ENCODE measurements at regions not wholly inside any gene's neighbourhood (a gene's known extent, or its start where the extent isn't known, plus 50 kb on each side); places are given as distances from the start of the nearest gene placed in this dataset.
A peak's percentile ranks its signal among the peaks of the same experiment; 100 is the strongest.

DNA sequence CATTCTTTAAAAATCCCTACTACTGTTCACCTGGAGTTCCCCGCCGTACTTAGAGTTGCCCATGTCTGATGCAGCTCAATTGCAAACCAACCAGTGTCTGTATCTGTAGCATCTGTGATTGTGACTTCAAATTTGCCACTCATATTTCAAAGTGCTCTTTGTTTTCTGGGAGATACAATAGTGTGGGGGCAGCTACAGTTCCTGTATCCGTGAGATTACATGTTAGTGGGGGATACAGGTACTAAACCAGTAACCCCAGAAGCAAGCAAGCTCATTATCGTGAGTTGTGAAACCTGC is 140.9 kb downstream of the ANKRD60 start:
- no peak for DNase-seq

DNA sequence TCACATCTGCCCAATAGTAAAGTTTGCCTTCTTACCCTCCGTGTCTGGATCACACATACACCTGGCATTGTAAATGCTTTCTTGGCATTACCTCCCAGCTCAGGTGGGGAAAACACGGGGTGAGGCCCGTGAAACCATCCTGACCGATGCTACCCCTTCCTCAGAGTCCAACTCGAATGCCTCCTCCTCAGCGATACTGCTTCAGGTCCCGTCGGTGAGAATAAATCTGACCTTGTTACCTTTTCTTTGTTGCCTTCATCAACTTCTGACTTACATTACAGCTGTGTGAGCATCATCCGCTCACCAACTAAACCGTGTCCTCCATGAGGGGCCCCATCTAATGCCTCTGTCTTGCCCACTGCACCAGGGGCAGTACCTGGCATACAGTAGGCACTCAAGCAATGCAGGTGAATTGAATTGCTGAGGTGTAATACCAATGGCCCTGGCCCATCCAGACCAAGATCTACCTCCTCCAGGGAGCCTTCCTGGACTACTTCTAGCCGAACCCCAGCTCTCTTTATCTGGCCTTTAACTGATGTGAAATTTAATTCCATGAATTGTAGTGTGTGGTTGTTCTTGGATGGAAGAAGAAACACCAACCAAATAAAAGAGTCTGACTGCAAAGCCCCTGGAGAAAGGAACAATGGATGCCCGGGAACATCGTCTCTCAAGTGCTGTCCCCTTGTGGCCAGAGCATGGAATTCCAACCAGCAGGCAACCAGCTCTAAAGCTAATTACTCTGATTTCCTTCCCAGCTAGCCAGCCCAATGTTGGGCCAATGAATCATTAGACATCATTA is 141.5 kb downstream of the ANKRD60 start:
- DNase-seq = peak in 1 of 2 donors; percentile 3

DNA sequence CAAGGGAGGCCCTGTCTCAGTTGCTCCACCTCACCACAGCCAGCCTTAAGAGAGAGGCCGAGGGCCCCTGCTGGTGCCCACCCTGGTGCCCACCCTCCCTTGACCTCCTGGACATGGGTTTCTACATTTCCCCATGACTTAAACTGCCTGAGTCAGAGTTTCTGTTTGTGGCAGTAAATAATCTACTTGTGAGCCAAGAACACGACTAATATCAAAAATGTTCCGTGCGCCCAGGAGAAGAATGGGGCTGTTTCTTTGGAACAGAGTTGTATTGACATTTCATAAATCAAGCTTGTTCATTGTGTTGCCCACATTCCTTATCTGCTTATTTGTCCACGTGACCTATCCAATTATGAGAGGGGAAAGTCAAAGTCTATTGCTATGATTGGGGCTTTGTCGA is 143.5 kb downstream of the ANKRD60 start:
- no peak for DNase-seq

DNA sequence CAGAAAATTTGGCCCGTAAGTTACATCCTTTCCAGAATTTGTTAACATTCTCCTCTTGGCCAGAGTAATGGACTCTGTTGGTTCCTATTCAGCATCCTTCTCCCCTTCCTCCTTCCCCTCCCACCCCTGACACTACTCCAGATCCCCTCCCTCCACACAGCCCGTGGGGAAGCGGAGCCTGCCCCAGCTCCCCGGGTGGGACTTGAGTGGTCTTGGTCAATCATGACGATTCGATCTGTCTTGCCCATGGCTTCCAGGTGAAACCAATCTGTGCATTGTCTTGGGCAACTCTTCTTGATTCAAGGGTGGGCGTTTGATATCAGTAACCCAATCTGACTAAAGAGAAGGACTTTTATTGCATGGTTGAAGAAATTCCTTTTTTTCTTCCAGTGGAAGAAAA is 143.9 kb downstream of the ANKRD60 start:
- DNase-seq = no peak

DNA sequence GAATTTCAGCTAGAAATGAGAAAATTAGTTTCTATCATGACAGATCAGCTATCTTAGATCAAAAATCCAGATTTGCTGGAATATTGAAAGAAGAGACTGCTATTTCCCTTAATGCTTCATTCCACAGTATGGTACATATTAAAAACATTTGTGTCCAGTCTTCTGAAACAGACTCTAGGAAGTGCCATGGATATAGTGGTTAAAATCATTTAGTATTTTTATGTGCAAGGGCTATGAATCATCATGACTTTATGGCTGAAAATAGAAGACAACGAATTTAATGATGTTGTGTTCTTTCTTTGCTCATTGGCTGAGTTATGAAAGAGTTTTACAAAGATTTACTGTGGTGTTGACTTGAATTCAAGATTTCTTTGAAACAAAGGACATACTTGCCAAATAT is 146.6 kb downstream of the ANKRD60 start:
- DNase-seq = no peak

DNA sequence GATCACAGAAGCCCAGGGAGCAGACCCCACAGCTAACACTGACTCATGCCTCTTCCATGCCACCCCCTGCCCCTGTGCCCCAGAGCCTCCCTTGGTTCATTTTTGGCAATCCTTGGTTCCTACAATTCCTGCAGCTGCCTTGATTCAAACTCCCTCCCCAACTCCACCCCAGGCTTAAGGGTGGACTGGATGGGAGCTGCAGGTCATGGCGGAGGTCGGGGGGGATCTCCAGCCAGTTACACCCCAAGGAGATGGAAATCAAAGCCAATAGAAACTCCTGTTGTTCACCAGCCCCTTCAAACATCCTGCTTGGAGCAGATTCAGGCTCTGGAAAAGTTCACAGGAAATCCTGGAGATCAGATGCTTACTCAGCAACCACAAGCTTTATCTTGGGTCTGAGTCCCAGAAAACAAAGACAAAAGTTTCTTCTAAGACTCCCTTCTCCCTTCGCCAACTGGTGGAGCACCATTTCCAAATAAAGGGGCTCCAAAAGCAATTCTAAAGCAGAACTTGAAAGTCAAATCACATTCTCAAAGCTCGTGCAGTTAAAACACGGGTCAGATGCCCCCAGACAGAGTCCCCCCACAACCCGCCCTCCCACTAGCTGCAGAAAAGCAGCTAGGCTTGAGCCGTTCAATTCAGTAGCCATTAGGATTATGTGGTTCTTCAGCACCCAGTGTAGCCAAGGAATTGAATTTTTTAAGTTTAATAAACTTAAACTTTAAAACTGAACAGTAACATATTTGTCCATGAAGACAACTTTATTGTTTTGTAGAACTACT is 149.5 kb downstream of the ANKRD60 start:
- DNase-seq = no peak

DNA sequence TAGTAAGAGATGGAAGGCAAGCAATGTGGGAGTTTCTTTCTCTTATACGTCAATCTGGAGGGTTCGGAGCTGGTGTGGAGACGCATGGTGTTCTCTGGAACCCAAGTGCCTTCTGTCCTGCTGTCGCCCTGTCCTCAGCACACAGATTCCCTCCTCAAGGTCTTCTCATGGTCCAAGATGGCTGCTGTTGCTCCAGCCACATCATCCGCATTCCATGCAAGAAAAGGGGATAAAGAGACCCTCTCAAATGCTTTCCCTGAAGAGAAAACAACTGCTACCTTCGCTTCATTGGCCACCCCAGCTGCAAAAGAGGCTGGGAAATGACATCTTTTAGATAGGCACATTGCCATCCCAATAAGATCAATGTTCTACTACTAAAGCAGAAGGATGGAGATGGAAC is 151.2 kb downstream of the ANKRD60 start:
- no peak for DNase-seq

DNA sequence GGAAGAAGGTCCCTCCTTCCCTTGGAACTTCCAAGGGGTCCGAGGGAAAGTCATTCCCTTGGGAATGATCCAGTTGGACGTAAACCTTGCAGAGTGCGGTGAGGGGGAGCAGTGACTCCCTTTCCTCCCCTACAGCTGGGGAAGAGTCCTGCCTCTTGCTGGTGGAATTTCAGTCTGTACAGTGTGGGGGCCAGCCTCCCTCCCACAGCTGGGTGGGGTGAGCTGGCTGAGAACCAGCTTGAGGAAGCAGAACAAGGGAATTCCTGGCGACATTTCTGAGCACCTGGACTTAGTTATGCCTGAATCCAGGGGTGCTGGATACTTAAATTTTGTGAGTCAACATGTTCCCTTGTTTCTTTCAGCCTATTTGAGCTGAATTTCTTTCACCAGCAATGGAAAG is 152.0 kb downstream of the ANKRD60 start:
- DNase-seq = no peak

DNA sequence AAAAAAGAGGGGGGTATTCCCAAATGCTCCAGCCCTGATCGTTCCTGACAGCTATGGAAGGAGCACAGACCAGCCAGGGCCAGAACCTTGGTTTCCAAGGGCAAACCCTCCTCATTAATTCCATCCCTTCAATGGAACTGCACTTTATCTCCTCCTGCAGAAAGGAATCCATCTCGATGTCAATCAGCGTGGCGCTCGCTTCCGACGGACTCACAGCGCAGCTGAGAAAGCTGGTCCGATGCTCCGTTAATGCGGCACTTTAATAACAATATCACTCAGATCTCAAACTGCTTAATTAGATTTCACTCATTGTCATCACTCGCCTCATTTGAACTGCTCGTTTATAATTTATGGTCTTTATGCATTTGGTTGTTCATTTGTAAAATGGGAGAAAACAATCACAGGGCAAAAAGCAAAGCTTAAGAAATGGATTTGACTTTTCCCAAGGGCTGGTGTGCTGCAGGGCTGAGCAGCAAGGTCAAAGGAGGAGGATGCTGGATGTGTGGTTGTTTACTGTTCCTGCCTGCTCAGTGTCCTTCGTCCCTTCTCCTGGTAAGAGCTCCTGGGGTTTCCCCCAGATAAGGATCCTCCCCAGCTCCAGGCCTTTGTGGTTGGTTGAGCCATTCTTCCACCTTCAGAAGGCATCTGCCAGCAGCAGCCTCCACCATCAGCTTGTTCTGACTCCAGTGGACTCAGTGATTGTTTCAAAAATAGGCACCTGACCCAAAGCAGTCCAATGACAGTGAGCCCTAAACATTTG is 152.7 kb downstream of the ANKRD60 start:
- DNase-seq = no peak

DNA sequence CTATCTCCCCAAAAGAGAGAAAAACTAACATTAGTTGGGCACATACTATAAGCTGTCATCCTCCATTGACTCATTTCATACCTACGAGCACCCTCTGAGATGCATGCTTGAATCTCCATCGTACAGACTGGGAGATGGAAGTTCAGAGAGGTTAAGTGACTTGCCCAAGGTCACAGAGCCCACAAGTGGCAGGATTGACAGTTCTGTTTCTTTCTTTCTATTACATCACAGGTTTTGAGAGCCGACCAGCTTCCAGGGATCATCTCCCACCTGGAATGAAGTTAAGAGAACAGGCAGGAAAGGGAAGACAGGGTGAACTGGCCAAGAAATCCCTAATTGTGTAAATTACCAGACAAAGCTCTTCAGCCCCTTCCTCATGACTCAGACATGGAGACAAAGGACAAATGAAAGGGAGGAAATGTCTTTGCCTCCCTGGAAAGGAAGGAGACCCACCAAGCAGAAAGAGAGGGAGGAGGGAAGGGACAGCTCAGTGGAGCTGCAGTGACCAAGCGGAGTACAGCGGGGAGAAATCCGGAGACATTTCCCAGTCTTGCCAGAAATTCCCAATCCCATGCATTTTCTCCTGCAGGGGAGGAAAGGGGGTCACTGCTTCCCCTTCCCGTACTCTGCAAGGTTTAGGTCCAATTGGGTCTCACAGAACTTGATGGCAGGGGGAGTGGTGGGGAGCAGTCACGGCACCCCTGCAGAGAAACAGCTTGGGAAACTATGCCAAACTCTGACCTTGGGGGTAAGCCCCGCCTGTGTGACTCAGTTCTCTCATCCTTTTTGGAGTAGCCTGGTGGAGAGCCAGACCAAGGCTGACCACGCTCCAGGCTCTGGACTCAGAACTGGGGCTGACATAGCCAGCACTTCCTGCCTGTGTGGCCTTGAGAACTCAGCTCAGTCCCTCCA is 154.3 kb downstream of the ANKRD60 start:
- no peak for DNase-seq

DNA sequence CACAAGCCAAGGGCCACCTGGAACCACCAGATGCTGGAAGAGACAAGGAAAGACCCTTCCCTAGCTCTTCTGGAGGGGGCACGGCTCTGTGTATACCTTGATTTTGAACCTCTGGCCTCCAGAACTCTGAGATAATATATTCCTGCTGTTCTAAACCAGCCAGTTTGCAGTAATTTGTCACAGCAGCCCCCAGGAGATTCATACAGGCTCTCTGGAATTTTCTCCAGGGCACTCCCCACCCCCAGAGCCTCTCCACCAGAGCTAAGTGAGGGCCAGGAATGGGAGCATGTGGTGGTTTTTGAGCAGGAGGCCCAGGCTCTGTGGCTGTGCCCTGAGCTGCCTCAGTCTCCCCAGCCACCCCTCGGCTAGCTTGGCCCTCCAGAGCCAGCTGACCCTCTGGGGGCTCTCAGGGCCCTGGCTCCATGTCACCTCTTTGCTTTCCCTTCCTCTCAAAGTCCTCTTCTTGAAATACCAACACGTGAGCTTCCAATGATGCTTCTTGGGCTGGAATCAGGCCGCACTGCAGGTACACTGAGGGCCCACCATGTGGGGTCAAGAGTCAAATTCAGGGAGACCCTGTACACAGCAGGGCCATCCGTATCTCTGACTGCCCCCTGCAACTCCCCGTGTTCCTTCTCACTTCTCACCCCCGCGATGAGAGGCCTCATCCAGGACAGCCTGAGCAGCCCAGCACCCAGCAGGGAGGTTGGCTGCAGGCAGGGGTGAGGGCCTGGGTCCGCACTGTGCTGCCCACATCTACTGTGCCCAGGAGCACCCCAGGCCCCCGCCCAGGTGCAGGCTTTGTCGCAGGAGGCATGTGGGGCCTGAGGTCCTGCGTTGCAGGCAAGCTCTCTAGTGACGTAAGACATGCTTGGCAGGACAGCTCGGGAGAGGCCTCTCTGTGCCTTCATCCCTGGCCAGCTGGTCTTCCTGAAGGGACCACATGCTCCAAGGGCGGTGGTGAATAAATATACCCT is 155.5 kb downstream of the ANKRD60 start:
- no peak for DNase-seq

DNA sequence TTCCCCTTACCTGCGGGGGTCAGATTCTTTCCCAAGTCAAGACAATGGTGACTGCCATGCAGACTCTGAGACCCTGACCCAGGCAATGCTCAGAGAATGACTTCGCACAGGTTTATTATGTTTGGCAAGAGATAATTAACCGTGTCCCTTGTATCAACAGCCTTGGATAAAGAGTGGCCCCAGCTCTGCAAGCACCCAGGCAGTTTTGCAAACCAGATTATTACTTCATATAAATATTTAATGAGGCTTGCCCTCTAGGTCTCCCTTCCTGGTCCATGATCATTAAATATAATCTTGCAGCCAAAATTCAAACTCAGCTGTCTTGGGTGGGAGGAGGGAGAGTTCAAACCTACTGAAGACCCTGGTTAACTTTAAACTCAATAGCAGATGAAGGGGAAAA is 156.5 kb downstream of the ANKRD60 start:
- no peak for DNase-seq

DNA sequence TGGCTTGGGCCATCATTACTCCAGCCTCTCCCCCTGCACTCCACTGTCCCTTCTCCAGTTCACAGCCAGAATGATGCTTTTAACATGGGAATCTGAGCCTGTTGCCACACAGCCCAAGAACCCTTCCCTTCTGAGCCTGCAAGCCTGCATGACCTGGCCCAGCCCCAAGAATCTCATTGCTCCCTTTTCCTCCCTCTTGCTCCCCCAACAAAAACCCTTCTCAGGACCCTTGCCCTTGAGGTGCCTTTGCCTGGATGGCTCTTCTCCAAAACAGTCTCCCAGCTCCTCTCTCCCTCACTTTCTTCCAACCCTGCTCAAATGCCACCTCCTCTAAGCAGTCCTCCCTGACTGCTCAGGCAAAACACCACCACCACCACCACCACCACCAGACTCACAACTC is 157.2 kb downstream of the ANKRD60 start:
- DNase-seq = no peak

DNA sequence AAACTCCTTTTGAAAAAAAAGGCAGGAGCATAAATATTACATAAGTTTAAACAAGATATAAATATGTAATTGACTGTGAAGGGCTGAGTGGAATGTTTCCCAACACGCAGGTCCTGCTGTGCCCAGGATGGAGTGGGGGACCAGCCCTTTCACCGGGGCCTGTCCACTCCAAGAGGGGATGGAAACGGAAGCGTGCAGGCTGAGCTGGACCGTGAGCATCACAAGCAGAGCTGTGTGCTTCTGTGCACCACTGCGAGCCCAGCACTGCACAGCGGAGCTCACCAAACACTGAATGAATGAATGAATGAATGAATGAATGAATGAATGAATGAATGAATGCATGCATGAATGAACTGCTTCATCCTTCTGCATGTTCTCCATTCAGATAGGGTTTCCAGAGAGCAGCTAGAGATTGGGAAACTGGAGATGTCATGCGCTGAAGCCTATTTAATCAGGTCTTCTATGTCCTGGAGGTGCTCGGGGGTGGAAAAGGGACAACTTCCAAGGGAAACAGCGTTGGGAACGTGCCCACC is 157.7 kb downstream of the ANKRD60 start:
- no peak for DNase-seq

DNA sequence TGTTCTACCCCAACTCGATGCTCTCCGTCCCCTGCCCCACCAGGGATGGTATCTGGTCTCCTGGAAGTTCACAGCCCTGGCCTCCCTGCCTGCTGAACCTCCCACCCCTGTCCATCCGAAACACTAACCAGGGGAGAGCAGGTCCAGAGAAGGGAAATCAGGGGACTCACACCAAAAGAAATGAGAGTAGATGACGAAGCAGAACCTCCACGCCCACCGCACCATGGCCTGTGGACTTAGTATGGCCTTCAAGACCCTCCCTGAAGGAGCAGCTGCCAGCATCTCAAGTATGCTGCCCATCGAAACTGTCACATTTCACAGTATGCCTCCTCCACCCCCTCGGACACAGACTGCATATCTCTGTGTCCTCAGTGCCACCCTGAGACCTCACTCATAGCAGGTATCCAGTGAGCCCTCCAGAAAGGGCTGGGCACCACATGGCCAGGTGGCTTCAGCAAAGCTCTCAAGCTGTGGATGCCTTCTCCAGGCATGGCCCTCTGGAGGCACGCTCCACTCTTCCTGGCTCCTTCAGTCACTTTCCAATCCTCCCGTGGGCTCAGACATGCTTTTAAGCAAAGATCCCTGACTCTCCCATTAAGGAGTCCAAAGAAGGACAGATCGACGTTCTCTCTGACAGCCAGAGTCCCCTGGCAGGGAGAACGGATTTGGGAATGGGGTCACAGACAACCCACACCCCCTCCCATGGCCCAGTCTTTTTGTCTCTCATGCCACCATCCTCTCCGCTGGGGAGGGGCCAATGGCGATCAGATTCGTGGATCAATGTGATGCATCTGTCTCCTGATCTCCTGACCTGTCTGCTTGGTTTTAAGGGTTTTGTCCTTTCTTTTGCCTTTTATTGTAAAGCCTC is 158.4 kb downstream of the ANKRD60 start:
- no peak for DNase-seq

DNA sequence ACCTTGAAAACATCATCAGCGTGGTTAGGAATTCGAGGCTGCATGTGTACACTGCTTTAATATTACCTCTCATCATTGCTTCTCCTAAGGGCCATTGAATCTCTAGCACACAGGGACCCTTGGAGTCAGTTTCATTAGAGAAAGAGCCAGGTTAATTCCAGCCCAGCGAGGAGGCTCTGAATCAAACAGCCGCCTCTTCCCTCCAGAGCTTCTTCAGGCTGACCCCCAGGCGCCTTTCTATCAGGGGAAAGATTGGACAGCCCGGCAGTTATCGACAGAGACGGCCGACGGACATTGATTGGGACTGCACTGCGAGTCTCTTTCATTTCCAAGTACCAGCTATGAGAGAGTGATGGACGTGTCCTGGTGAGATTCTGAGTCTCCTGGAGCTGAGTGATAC is 159.2 kb downstream of the ANKRD60 start:
- no peak for DNase-seq

DNA sequence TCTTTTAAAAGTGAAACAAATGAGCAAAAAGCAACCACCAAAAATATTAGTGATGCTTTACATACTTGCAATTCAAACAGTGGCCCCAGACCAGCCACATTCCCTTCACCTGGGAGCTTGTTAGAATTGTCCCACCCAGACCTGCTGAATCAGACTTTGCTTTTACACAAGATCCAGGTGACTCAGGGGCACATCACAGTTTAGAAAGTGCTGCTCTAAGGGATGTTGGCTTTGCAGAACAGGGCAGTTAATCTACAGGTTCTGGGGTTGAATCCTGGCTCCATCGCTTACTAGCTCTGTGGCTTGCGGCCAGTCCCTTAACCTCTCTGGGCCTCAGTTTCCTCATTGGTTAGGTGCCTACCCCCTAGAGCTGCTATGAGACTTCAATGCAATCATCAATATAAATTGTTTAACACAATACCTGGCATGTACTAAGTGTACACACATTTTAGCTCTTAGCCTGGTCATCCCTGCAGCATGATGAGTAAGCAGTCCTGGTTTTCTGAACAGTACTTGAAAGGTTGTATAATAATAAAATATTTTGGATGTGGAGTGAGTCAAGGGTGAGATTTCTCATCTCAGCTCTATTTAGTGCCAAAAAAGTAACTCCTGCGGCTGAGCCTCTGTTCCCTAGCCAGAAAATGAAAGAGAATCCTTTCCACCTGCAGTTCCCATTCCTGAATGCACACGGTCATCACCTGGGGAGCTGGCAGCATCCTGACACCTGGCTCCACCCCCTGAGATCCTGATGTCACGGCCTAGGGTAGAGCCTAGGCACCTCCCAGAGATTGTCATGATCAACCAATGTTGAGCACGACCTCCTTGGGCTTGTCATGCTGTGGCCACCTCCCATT is 162.7 kb downstream of the ANKRD60 start:
- DNase-seq = no peak

DNA sequence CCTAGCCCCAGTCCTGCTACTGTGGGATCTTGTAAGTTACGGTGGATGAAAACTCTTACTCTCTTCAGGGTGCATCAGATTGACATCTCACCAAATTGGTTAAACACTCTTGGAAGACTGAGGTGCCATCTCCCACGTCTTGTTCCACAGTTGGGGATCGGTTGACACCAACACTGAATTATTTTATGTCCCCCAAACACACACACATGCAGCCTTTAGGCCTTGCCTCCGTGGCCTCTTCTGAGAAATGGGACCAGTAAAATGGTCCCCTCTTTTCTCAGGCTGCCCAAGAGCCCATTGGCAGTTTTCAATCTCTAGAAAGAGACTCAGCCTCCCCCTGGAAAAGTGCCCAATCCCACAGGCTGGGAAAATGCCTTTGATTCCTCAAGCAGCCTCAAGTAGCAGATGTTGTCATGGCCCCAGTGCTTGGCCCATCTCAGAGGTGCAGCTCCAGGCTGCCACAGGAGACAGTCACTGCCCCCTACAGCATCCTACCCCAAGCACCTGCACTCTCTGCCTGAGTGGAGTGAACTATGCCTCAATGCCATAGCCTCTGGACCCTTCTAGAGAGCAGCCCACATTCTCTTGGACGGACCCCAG is 163.9 kb downstream of the ANKRD60 start:
- no peak for DNase-seq

DNA sequence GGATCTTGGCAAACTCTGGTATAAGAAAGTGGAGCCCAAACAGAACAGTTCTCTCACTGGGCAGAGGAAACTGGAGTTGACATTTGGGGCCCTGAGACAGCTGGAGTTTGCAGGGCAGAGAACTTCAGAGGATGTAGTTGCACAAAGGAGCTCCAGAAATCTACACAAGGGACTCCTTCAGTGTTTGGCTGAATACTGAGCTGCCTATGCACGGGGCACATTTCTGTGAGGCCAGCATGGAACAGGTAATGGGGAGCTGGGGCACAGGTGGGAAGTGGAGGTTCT is 169.3 kb downstream of the ANKRD60 start:
- no peak for DNase-seq
